ENCODE measurements at regions not wholly inside any gene's neighbourhood (a gene's known extent, or its start where the extent isn't known, plus 50 kb on each side); places are given as distances from the start of the nearest gene placed in this dataset.

GRCh38 chr2:64203858-64204632, 59.8 kb upstream of the PELI1 start:
- Histone ChIP-seq H2AFZ (ENCODE audit: low read length) (peak overlapping the region; percentile 87), H3K4me2 (ENCODE audit: insufficient read depth, low read length) (peak overlapping the region; percentile 73), H3K27me3 (ENCODE audit: insufficient read depth, low read length) (peaks cover 25% of the 10 kb centered on the region), H3K27ac (ENCODE audit: low read depth, low read length) (peak overlapping the region; percentile 5), H3K4me3 (ENCODE audit: insufficient read depth, low read length) (peak overlapping the region; percentile 36), H3K4me1 (ENCODE audit: insufficient read depth, low read length) (peaks cover 16% of the 10 kb centered on the region), H3K79me2 (ENCODE audit: insufficient read depth, low read length) (no peaks in the 10 kb centered on the region), H3K36me3 (ENCODE audit: insufficient read depth, low read length) (no peaks in the 10 kb centered on the region), H4K20me1 (ENCODE audit: insufficient read depth, low read length) (no peaks in the 10 kb centered on the region), H3K9me3 (ENCODE audit: low read depth, low read length) (no peaks in the 10 kb centered on the region)
- TF ChIP-seq CTCF (IDR thresholded peaks at IDR 0.05; ENCODE audit: extremely low read depth, low read depth, low read length): no peak
- DNase-seq (ENCODE audit: insufficient read length, low spot score, missing footprints): no peak

- H2AFZ ChIP-seq (ENCODE audit: low read length): peak overlapping the region; percentile 87
- no peak overlapping the region for H3K27ac ChIP-seq (ENCODE audit: low read depth, low read length)
- H3K4me1 ChIP-seq (ENCODE audit: insufficient read depth, low read length): peaks cover 16% of the 10 kb centered on the region
- H3K27me3 ChIP-seq (ENCODE audit: insufficient read depth, low read length): peaks cover 32% of the 10 kb centered on the region
- no peaks in the 10 kb centered on the region for H3K79me2 ChIP-seq (ENCODE audit: insufficient read depth, low read length)
- H3K4me3 ChIP-seq (ENCODE audit: insufficient read depth, low read length): no peak overlapping the region
- H3K36me3 ChIP-seq (ENCODE audit: insufficient read depth, low read length): no peaks in the 10 kb centered on the region
- TF ChIP-seq CTCF (IDR thresholded peaks at IDR 0.05; ENCODE audit: extremely low read depth, low read depth, low read length): no peak
- H3K9me3 ChIP-seq (ENCODE audit: low read depth, low read length): no peaks in the 10 kb centered on the region
- DNase-seq (ENCODE audit: insufficient read length, low spot score, missing footprints): no peak
- no peaks in the 10 kb centered on the region for H4K20me1 ChIP-seq (ENCODE audit: insufficient read depth, low read length)
- no peak overlapping the region for H3K4me2 ChIP-seq (ENCODE audit: insufficient read depth, low read length)
Observed at GRCh38 chr2:64204703-64205102, 60.5 kb upstream of the PELI1 start.

GRCh38 chr2:64205415-64205814, 61.2 kb upstream of the PELI1 start:
- no peaks in the 10 kb centered on the region for H3K79me2 ChIP-seq (ENCODE audit: insufficient read depth, low read length)
- no peak for TF ChIP-seq CTCF (IDR thresholded peaks at IDR 0.05; ENCODE audit: extremely low read depth, low read depth, low read length)
- no peaks in the 10 kb centered on the region for H3K36me3 ChIP-seq (ENCODE audit: insufficient read depth, low read length)
- H3K4me3 ChIP-seq (ENCODE audit: insufficient read depth, low read length): no peak overlapping the region
- no peak overlapping the region for H2AFZ ChIP-seq (ENCODE audit: low read length)
- H3K4me2 ChIP-seq (ENCODE audit: insufficient read depth, low read length): no peak overlapping the region
- no peak overlapping the region for H3K27ac ChIP-seq (ENCODE audit: low read depth, low read length)
- H3K4me1 ChIP-seq (ENCODE audit: insufficient read depth, low read length): peaks cover 16% of the 10 kb centered on the region
- DNase-seq (ENCODE audit: insufficient read length, low spot score, missing footprints): no peak
- H3K27me3 ChIP-seq (ENCODE audit: insufficient read depth, low read length): peaks cover 36% of the 10 kb centered on the region
- no peaks in the 10 kb centered on the region for H3K9me3 ChIP-seq (ENCODE audit: low read depth, low read length)
- H4K20me1 ChIP-seq (ENCODE audit: insufficient read depth, low read length): no peaks in the 10 kb centered on the region

- no peak for DNase-seq (ENCODE audit: insufficient read length, low spot score, missing footprints)
- H3K4me2 ChIP-seq (ENCODE audit: insufficient read depth, low read length): no peak overlapping the region
- H3K4me3 ChIP-seq (ENCODE audit: insufficient read depth, low read length): no peak overlapping the region
- H3K9me3 ChIP-seq (ENCODE audit: low read depth, low read length): no peaks in the 10 kb centered on the region
- H2AFZ ChIP-seq (ENCODE audit: low read length): no peak overlapping the region
- H4K20me1 ChIP-seq (ENCODE audit: insufficient read depth, low read length): no peaks in the 10 kb centered on the region
- no peaks in the 10 kb centered on the region for H3K36me3 ChIP-seq (ENCODE audit: insufficient read depth, low read length)
- peaks cover 18% of the 10 kb centered on the region for H3K4me1 ChIP-seq (ENCODE audit: insufficient read depth, low read length)
- H3K79me2 ChIP-seq (ENCODE audit: insufficient read depth, low read length): no peaks in the 10 kb centered on the region
- H3K27me3 ChIP-seq (ENCODE audit: insufficient read depth, low read length): peaks cover 48% of the 10 kb centered on the region
- no peak overlapping the region for H3K27ac ChIP-seq (ENCODE audit: low read depth, low read length)
- no peak for TF ChIP-seq CTCF (IDR thresholded peaks at IDR 0.05; ENCODE audit: extremely low read depth, low read depth, low read length)
Observed at GRCh38 chr2:64207573-64207972, 63.4 kb upstream of the PELI1 start.

Measured in osteoblast (primary cell).